Sigmoid colon (tissue), 6 donors: ENCODE measurements at regions not wholly inside any gene's neighbourhood (a gene's known extent, or its start where the extent isn't known, plus 50 kb on each side); places are given as distances from the start of the nearest gene placed in this dataset.
"Not testable (repeated sequence)": the region's sequence is repeated elsewhere in the genome, so short reads cannot be mapped to it uniquely, and the experiment has no call there.

Experiments
- DNase-seq: peaks from one replicate; pipeline ENCODE4 v3.0.0-alpha.2; 2019
- H3K27ac ChIP-seq, 4 donors: fragments of 200-600 bp; sonication (generic); one replicate each; pipeline ENCODE4 v1.5.1; 2016 to 2019; ENCODE audit warnings: mild to moderate bottlenecking in 1 of 4
- H3K27me3 ChIP-seq, 3 donors: fragments of 200-600 bp; sonication (generic); one replicate each; pipeline ENCODE4 v1.5.1; 2019; ENCODE audit warnings: mild to moderate bottlenecking in 1 of 3
- H3K36me3 ChIP-seq, 4 donors: fragments of 200-600 bp; sonication (generic); one replicate each; pipeline ENCODE4 v1.5.1; 2016 to 2019
- H3K4me1 ChIP-seq, 4 donors: fragments of 200-600 bp; sonication (generic); one replicate each; pipeline ENCODE4 v1.5.1; 2017 to 2019
- H3K4me3 ChIP-seq, 4 donors: fragments of 200-600 bp; sonication (generic); one replicate each; pipeline ENCODE4 v1.5.1; 2017 to 2019; ENCODE audit warnings: mild to moderate bottlenecking in 2 of 4, moderate library complexity in 1 of 4
- H3K9me3 ChIP-seq, 4 donors: fragments of 200-600 bp in 3 of 4; sonication (generic) in 3 of 4; one replicate each; pipeline versions ENCODE4 v1.5.1 to v1.6.1; 2013 to 2019
- CTCF ChIP-seq, 4 experiments: fragments of 450-650 bp in 3 of 4; fragments of 200-600 bp in 1 of 4; IDR thresholded peaks; one replicate each; pipeline ENCODE4 v1.5.1; 2016 to 2019; ENCODE audit warnings: antibody characterized with exemption in 4 of 4, mild to moderate bottlenecking in 3 of 4, moderate library complexity in 2 of 4
- EP300 ChIP-seq, 4 donors: sonication (generic); formaldehyde crosslinking; IDR thresholded peaks; one replicate each; pipeline ENCODE4 v1.6.1; 2017; ENCODE audit warnings: antibody characterized with exemption in 4 of 4
- POLR2A ChIP-seq, 2 donors: fragments of 450-650 bp; IDR thresholded peaks; one replicate each; pipeline ENCODE4 v1.6.1; 2016; ENCODE audit warnings: antibody characterized with exemption in 2 of 2, mild to moderate bottlenecking in 2 of 2, moderate library complexity in 2 of 2
- POLR2AphosphoS5 ChIP-seq, 4 donors: sonication (generic); formaldehyde crosslinking; IDR thresholded peaks; one replicate each; pipeline ENCODE4 v1.6.1; 2017; ENCODE audit warnings: antibody characterized with exemption in 4 of 4
- WGBS, 2 donors: extraction: QIAGEN DNeasy Blood & Tissue Kit; methylation state at CpG; one replicate each; pipeline ENCODE4 v1.1.7; 2013; 5-methylcytosine and 5-hydroxymethylcytosine counted together
- intact Hi-C: fragments of 100-400 bp; cut with DNase I; formaldehyde crosslinking; loops from one replicate; pipeline ENCODE4 v1.15.1; 2023
- donor health status: healthy with polysubstance abuse.
- donor health status: healthy.

DNA sequence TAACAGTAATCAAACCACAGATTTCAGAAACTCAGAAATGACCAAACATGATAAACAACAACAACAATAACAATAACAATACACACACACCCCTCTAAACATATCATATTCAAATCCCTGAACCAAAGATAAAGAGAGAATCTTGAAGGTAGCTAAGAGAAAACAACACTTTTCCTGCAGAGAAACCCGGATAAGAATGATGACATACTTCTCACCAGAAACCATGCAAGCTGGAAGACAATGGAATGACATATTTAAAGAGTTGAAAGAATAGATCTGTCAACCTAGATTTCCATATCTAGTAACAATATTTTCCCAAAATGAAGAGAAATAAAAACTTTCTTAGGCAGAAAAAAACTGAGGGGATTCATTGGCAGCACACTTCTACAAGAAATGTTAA lies 138.1 kb downstream of the LIG4 start:
- Histone ChIP-seq H3K4me1 (no peaks in the 10 kb centered on the region), H3K27ac (no peak overlapping the region), H3K9me3 (peaks cover 0 to 4% (median 0%) of the 10 kb centered on the region in 4 donors), H3K36me3 (no peaks in the 10 kb centered on the region), H3K4me3 (no peak overlapping the region), H3K27me3 (no peaks in the 10 kb centered on the region)
- intact Hi-C loops = no loop called here
- WGBS, 2 donors = 82 to 83% methylated on average over 1 of the region's 1 CpG
- no peak for DNase-seq
- no peak for TF ChIP-seq POLR2AphosphoS5 (IDR thresholded peaks at IDR 0.05)
- no peak for TF ChIP-seq EP300 (IDR thresholded peaks at IDR 0.05)
- no peak for TF ChIP-seq CTCF (IDR thresholded peaks at IDR 0.05)
- TF ChIP-seq POLR2A (IDR thresholded peaks at IDR 0.05) = no peak

DNA sequence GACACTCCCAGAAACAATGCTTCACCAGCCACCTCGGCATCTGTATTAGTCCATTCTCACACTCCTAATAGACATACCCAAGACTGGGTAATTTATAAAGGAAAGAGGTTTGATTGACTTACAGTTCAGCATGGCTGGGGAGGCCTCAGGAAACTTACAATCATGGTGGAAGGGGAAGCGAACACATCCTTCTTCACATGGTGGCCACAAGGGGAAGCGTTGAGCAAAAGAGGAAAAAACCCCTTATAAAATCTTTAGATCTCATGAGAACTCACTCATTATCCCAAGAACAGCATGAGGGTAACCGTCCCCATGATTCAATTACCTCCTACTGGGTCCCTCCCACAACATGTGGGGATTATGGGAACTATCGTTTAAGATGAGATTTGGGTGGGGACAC lies 140.9 kb downstream of the LIG4 start:
- H3K36me3 ChIP-seq, H3K27ac ChIP-seq, H3K4me1 ChIP-seq, H3K4me3 ChIP-seq, H3K9me3 ChIP-seq, H3K27me3 ChIP-seq, DNase-seq, intact Hi-C loops: not testable (repeated sequence)
- 72% methylated on average over 5 of the region's 5 CpGs for WGBS, 2 donors

DNA sequence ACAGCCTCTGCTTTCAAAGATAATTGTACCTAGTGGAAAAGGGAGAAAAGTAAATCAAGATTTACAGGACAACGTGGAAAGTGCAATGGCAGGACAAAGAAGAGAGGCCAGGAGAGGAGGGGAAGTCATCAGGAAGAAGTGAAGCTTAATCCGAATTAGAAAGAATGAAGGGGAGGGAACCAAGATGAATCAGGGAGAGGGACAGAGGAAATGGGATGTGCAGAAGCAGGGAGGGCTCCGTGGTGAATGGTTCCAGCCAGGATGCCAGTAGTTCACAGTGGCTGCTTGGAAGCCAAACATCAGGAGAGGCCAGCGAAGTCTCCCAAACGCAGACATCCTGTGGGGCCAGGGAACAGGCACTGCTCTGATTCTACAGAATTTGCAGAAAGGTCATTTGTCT lies 144.4 kb downstream of the LIG4 start:
- Histone ChIP-seq H3K4me1 (no peaks in the 10 kb centered on the region), H3K9me3 (peaks cover 0 to 6% (median 0%) of the 10 kb centered on the region in 4 donors), H3K36me3 (no peaks in the 10 kb centered on the region), H3K27me3 (no peaks in the 10 kb centered on the region), H3K27ac (no peak overlapping the region), H3K4me3 (no peak overlapping the region)
- WGBS, 2 donors = 62 to 72% methylated on average over 5 of the region's 5 CpGs
- no peak for DNase-seq
- TF ChIP-seq POLR2AphosphoS5 (IDR thresholded peaks at IDR 0.05) (no peak), EP300 (IDR thresholded peaks at IDR 0.05) (no peak), CTCF (IDR thresholded peaks at IDR 0.05) (no peak), POLR2A (IDR thresholded peaks at IDR 0.05) (no peak)
- intact Hi-C loops = no loop called here

GRCh38 chr13:108070491-108070890 lies 144.8 kb downstream of the LIG4 start:
- no peak for DNase-seq
- H3K27ac ChIP-seq = no peak overlapping the region
- 85 to 86% methylated on average over 4 of the region's 4 CpGs for WGBS, 2 donors
- no peak for TF ChIP-seq CTCF (IDR thresholded peaks at IDR 0.05)
- TF ChIP-seq POLR2A (IDR thresholded peaks at IDR 0.05) = no peak
- no peak for TF ChIP-seq POLR2AphosphoS5 (IDR thresholded peaks at IDR 0.05)
- no peak for TF ChIP-seq EP300 (IDR thresholded peaks at IDR 0.05)
- H3K9me3 ChIP-seq = peaks cover 0 to 5% (median 0%) of the 10 kb centered on the region in 4 donors
- no peaks in the 10 kb centered on the region for H3K4me1 ChIP-seq
- intact Hi-C loops = no loop called here
- H3K27me3 ChIP-seq = no peaks in the 10 kb centered on the region
- H3K36me3 ChIP-seq = no peaks in the 10 kb centered on the region
- no peak overlapping the region for H3K4me3 ChIP-seq

DNA sequence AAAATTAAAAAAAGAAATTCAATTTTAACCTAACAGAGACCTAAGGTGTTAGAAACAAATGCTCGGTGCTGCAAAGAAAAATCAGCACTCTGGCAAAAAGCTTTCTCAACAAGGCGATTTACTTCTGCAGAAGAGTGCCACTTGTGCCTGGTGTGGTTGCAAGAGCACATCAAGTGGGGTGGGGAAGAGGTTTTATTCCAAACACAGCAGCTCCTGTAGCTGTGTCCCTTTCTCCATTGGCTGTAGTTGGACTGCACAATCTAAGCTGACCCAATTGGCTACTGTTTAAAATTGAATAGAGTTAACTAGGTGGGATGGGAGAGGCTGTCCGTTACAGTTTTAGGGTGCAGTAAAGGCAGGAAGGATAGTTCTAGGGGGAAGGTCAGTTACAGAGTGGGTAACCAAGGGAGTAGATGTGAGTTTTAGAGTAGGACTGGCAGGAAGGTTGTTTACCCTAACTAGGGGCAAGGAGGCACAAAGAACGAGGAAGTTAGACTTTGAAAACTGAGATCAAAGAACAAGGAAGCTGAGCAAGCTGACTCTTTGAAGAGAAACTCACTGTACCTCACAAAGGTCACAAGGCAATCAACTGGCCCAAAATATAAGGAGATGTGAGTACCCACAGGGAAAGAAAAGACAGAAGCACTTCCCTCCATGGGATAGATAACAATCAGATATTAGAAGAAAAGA lies 145.7 kb downstream of the LIG4 start:
- Histone ChIP-seq H3K27ac (no peak overlapping the region), H3K36me3 (no peaks in the 10 kb centered on the region), H3K27me3 (no peaks in the 10 kb centered on the region), H3K9me3 (peaks cover 0 to 5% (median 0%) of the 10 kb centered on the region in 4 donors), H3K4me3 (no peak overlapping the region), H3K4me1 (no peaks in the 10 kb centered on the region)
- no peak for DNase-seq
- TF ChIP-seq POLR2A (IDR thresholded peaks at IDR 0.05) = no peak
- TF ChIP-seq POLR2AphosphoS5 (IDR thresholded peaks at IDR 0.05) = no peak
- no peak for TF ChIP-seq EP300 (IDR thresholded peaks at IDR 0.05)
- no peak for TF ChIP-seq CTCF (IDR thresholded peaks at IDR 0.05)
- intact Hi-C loops = no loop called here
- WGBS, 2 donors = 53 to 65% methylated on average over 4 of the region's 4 CpGs

- H3K27ac ChIP-seq, H3K27me3 ChIP-seq, H3K36me3 ChIP-seq, H3K4me3 ChIP-seq, intact Hi-C loops, H3K4me1 ChIP-seq, H3K9me3 ChIP-seq, DNase-seq: not testable (repeated sequence)
- 45 to 71% methylated on average over 1 of the region's 1 CpG for WGBS, 2 donors
These were observed 151.0 kb downstream of the LIG4 start for GRCh38 chr13:108064372-108064771.
